Stimulated activated naive CD8-positive, alpha-beta T cell treated with anti-CD3 and anti-CD28 coated beads, Interleukin-15, Interleukin-2, amounts not matched to agents 100 ng/mL and 50 ng/mL, for 24 hours (primary cell): ENCODE measurements at regions not wholly inside any gene's neighbourhood (a gene's known extent, or its start where the extent isn't known, plus 50 kb on each side); places are given as distances from the start of the nearest gene placed in this dataset.
"Not testable (repeated sequence)": the region's sequence is repeated elsewhere in the genome, so short reads cannot be mapped to it uniquely, and the experiment has no call there.

Experiments
- H3K27ac Mint-ChIP-seq: one replicate; pipeline ENCODE4 v1.8.0; 2021; ENCODE audit warnings: mild to moderate bottlenecking, mixed read lengths
- H3K27me3 Mint-ChIP-seq: one replicate; pipeline ENCODE4 v1.8.0; 2021; ENCODE audit warnings: mixed read lengths
- H3K36me3 Mint-ChIP-seq: one replicate; pipeline ENCODE4 v1.8.0; 2021; ENCODE audit warnings: low read depth, mixed read lengths
- H3K4me1 Mint-ChIP-seq: one replicate; pipeline ENCODE4 v1.8.0; 2021; ENCODE audit warnings: low read depth, mixed read lengths
- H3K4me3 Mint-ChIP-seq: one replicate; pipeline ENCODE4 v1.8.0; 2021; ENCODE audit warnings: mild to moderate bottlenecking, mixed read lengths
- H3K9me3 Mint-ChIP-seq: one replicate; pipeline ENCODE4 v1.8.0; 2021; ENCODE audit warnings: mixed read lengths

- H3K27me3 Mint-ChIP-seq, H3K4me3 Mint-ChIP-seq, H3K36me3 Mint-ChIP-seq, H3K9me3 Mint-ChIP-seq, H3K27ac Mint-ChIP-seq, H3K4me1 Mint-ChIP-seq: not testable (repeated sequence)
Measured at GRCh38 chr7:35978816-35979640, 174.0 kb upstream of the EEPD1 start.

- H3K4me1 Mint-ChIP-seq = no peaks in the 10 kb centered on the region
- H3K9me3 Mint-ChIP-seq = no peaks in the 10 kb centered on the region
- no peak overlapping the region for H3K27ac Mint-ChIP-seq
- H3K4me3 Mint-ChIP-seq = no peak overlapping the region
- no peaks in the 10 kb centered on the region for H3K27me3 Mint-ChIP-seq
- H3K36me3 Mint-ChIP-seq = no peaks in the 10 kb centered on the region
Measured at GRCh38 chr7:35982600-35982999, 170.5 kb upstream of the EEPD1 start.

- H3K4me1 Mint-ChIP-seq = no peaks in the 10 kb centered on the region
- no peak overlapping the region for H3K4me3 Mint-ChIP-seq
- no peaks in the 10 kb centered on the region for H3K36me3 Mint-ChIP-seq
- no peaks in the 10 kb centered on the region for H3K27me3 Mint-ChIP-seq
- H3K27ac Mint-ChIP-seq = no peak overlapping the region
- H3K9me3 Mint-ChIP-seq = no peaks in the 10 kb centered on the region
Measured at GRCh38 chr7:35983626-35984025, 169.4 kb upstream of the EEPD1 start.

DNA sequence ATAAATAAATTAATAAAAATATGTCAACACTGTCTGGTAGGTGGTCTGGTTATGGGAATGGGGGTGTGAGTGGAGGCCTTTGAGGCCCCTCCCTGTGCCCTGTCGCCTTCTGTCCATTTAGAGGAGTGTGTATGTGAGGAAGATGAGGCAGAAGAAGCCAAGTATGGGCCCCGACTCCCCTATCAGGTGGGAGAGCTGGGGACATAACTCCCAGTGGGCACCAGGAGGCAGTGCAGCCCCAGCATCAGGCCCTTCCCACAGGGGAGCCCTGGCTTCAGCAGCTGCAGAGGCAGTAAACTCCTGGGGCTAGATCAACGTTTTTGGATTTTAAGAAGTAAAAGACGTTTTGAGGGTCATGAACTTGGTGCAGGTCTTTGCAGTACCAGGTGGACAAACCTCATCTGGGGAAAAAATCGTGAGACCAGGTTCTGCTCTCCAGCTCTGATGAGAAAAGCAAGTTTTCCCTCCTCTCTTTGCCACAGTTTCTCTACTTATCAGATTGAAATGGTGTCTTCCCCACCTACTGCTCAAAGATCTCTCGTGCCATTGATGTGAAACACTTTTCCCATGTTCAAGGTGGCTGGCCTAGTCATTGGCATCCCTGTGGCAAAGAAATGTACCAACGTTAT, 167.8 kb upstream of the EEPD1 start:
- H3K36me3 Mint-ChIP-seq = no peaks in the 10 kb centered on the region

DNA sequence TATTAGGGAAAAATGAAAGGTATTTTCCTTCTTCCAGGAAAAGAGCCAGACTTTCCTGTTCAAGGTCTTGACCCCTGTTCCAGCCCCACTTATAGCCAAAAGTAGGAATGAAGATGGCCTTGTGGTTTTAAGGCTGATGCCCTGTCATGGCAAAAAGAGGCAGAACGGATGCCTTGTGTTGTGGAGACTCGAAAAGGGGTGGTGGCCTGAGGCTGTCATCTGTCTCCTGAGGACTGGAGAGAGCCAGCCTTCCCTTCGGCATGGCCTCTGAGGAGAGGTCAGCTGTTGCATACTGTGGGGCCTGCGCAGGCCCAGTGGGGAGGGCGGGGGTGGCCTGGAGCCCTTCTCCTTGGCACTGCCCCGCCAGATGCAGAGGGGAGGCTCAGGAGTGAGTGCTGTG, 166.0 kb upstream of the EEPD1 start:
- no peak overlapping the region for H3K27ac Mint-ChIP-seq
- no peaks in the 10 kb centered on the region for H3K9me3 Mint-ChIP-seq
- H3K27me3 Mint-ChIP-seq = no peaks in the 10 kb centered on the region
- peaks cover 15% of the 10 kb centered on the region for H3K4me1 Mint-ChIP-seq
- no peak overlapping the region for H3K4me3 Mint-ChIP-seq
- no peaks in the 10 kb centered on the region for H3K36me3 Mint-ChIP-seq

More for the DNA sequence above, 167.8 kb upstream of the EEPD1 start:
- H3K9me3 Mint-ChIP-seq = no peaks in the 10 kb centered on the region
- H3K27me3 Mint-ChIP-seq = no peaks in the 10 kb centered on the region
- no peak overlapping the region for H3K27ac Mint-ChIP-seq
- no peak overlapping the region for H3K4me3 Mint-ChIP-seq
- H3K4me1 Mint-ChIP-seq = no peaks in the 10 kb centered on the region

GRCh38 chr7:35988105-35988504, 164.9 kb upstream of the EEPD1 start:
- peaks cover 17% of the 10 kb centered on the region for H3K4me1 Mint-ChIP-seq
- H3K27ac Mint-ChIP-seq = no peak overlapping the region
- no peak overlapping the region for H3K4me3 Mint-ChIP-seq
- H3K27me3 Mint-ChIP-seq = no peaks in the 10 kb centered on the region
- H3K9me3 Mint-ChIP-seq = no peaks in the 10 kb centered on the region
- no peaks in the 10 kb centered on the region for H3K36me3 Mint-ChIP-seq

GRCh38 chr7:35988818-35989217, 164.2 kb upstream of the EEPD1 start:
- Mint-ChIP-seq H3K4me3 (no peak overlapping the region), H3K27ac (no peak overlapping the region), H3K4me1 (peaks cover 17% of the 10 kb centered on the region), H3K27me3 (no peaks in the 10 kb centered on the region), H3K9me3 (no peaks in the 10 kb centered on the region), H3K36me3 (no peaks in the 10 kb centered on the region)

DNA sequence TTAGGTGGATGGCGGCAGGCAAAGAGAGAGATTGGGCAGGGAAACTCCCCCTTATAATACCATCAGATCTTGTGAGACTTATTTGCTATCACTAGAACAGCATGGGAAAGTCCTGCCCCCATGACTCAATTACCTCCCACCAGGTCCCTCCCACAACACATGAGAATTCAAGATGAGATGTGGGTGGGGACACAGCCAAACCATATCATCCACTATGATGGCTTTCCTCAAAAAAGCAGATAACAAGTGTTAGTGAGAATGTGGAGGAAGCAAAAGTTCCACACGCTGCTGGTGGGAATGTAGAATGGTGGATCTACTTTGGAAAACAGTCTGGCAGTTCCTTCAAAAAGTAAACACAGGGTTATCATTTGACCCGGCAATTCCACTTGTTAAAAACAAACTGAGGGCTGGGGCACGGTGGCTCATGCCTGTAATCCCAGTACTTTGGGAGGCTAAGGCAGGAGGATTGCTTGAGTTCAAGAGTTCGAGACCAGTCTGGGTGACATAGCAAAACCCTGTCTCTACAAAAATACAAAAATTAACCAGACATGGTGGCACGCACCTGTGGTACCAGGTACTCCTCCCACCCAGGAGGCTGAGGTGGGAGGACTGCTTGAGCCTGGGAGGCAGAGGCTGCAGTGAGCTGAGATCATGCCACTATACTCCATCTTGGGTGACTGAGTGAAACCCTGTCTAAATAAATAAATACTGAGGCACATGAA, 161.4 kb upstream of the EEPD1 start:
- Mint-ChIP-seq H3K4me1 (peaks cover 17% of the 10 kb centered on the region), H3K27ac (peak overlapping the region; percentile 58), H3K9me3 (no peaks in the 10 kb centered on the region), H3K27me3 (no peaks in the 10 kb centered on the region), H3K4me3 (no peak overlapping the region), H3K36me3 (no peaks in the 10 kb centered on the region)

DNA sequence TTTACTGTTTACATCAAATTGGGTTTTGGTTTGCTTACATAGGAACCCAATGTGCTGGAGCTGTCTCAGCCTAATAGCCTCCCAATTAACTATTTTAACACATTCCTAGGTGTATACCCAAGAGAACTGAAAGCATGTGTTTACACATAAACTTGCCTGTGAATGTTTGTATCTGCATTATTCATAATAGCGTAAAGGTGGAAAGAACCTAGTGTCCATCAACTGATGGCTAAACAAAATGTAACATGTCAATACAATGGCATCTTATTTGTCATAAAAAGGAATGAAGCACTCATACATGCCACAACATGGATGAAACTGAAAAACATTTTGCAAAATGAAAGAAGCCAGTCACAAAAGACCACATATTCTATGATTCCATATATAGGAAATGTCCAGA, 160.6 kb upstream of the EEPD1 start:
- Mint-ChIP-seq H3K36me3 (no peaks in the 10 kb centered on the region), H3K4me3 (no peak overlapping the region), H3K4me1 (peaks cover 17% of the 10 kb centered on the region), H3K27ac (no peak overlapping the region), H3K27me3 (no peaks in the 10 kb centered on the region), H3K9me3 (no peaks in the 10 kb centered on the region)

GRCh38 chr7:35993113-35993512, 159.9 kb upstream of the EEPD1 start:
- Mint-ChIP-seq H3K27me3 (no peaks in the 10 kb centered on the region), H3K9me3 (no peaks in the 10 kb centered on the region), H3K4me3 (no peak overlapping the region), H3K36me3 (no peaks in the 10 kb centered on the region), H3K4me1 (peaks cover 17% of the 10 kb centered on the region), H3K27ac (no peak overlapping the region)

GRCh38 chr7:35993676-35994606, 159.1 kb upstream of the EEPD1 start:
- Mint-ChIP-seq H3K9me3 (no peaks in the 10 kb centered on the region), H3K27me3 (no peaks in the 10 kb centered on the region), H3K4me3 (no peak overlapping the region), H3K4me1 (peaks cover 17% of the 10 kb centered on the region), H3K27ac (no peak overlapping the region), H3K36me3 (no peaks in the 10 kb centered on the region)

DNA sequence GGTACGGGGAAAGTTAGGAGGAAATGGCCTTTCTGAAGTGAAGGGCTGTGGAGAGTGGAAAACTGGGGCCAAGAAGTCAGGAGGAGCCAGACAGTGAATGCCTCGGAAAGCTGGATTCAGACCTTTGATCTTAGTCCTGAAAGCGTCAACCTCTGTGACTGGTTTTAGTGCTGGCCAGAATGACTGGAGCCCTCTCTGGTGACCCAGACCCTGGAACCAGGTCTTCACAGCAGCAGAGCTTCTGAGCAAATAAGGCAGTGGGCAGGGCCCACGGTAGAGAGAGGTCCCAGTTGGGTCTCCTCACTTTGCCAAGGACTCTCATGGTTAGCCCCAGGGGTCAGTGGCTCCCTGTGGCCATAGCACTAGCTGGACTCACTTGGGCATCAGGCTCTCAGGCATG, 157.7 kb upstream of the EEPD1 start:
- peaks cover 17% of the 10 kb centered on the region for H3K4me1 Mint-ChIP-seq
- no peaks in the 10 kb centered on the region for H3K9me3 Mint-ChIP-seq
- no peaks in the 10 kb centered on the region for H3K36me3 Mint-ChIP-seq
- no peak overlapping the region for H3K4me3 Mint-ChIP-seq
- no peak overlapping the region for H3K27ac Mint-ChIP-seq
- H3K27me3 Mint-ChIP-seq = no peaks in the 10 kb centered on the region

GRCh38 chr7:35998481-35998880, 154.6 kb upstream of the EEPD1 start:
- H3K36me3 Mint-ChIP-seq = no peaks in the 10 kb centered on the region
- no peak overlapping the region for H3K4me3 Mint-ChIP-seq
- no peaks in the 10 kb centered on the region for H3K9me3 Mint-ChIP-seq
- H3K27me3 Mint-ChIP-seq = no peaks in the 10 kb centered on the region
- no peak overlapping the region for H3K27ac Mint-ChIP-seq
- H3K4me1 Mint-ChIP-seq = no peaks in the 10 kb centered on the region

DNA sequence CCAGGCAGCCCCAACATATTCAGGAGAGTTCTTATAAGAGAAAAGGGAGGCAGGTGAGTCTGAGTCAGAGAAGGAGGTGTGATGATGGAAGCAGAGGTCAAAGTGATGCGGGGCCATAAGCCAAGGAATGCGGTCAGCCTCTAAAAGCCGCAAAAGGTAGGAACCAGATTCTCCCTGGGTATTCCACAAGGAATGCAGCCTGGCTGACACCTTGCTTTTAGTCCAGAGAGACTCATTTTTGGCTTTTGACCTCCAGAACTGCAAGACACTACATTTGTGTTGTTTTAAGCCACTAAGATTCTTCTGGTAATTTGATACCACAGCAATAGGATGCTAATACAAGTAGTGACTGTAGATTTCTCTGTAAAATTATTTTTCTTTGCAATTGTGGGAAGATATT, 151.5 kb upstream of the EEPD1 start:
- Mint-ChIP-seq H3K4me3 (no peak overlapping the region), H3K9me3 (no peaks in the 10 kb centered on the region), H3K27me3 (no peaks in the 10 kb centered on the region), H3K4me1 (peaks cover 11% of the 10 kb centered on the region), H3K36me3 (no peaks in the 10 kb centered on the region), H3K27ac (no peak overlapping the region)
